H7 (cell line): ENCODE measurements at regions not wholly inside any gene's neighbourhood (a gene's known extent, or its start where the extent isn't known, plus 50 kb on each side); places are given as distances from the start of the nearest gene placed in this dataset.

ENCODE experiments used
- DNase-seq: peaks from one replicate; pipeline ENCODE4 v3.0.0; 2012
- H3K27me3 ChIP-seq: 2 replicates; pipeline ENCODE4 v1.6.0; 2011; ENCODE audit warnings: mild to moderate bottlenecking, low read length; ENCODE audit not compliant: control insufficient read depth, insufficient read depth
- H3K36me3 ChIP-seq: replicated peaks from 2 replicates; pipeline ENCODE4 v1.5.1; 2011; ENCODE audit warnings: low read length; ENCODE audit not compliant: control insufficient read depth, insufficient read depth
- H3K4me3 ChIP-seq: 2 replicates; pipeline ENCODE4 v1.5.1; 2011; ENCODE audit warnings: low read depth, mild to moderate bottlenecking, control low read depth, low read length, moderate library complexity; ENCODE audit not compliant: insufficient read depth

DNA sequence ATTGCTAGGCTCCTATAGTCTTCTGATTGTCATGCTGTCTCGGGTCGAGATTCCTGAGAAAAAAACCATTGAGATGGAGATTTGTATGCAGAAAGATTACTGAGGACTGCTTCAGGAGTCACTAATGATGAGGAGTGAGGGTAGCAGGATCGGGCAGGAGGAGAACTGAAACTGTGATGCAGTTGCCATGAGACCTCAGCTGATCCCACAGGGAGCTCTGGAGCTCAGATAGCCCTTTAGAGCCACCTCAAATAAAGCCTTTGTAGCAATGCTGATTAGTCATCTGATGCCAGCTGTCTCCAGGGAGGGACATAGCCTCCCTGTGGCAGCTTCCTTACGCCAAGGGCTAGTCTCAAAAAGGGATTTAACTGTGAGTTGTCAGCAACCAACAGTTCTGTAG is 256.9 kb downstream of the DMAC1 start:
- Histone ChIP-seq H3K27me3 (no peaks in the 10 kb centered on the region), H3K36me3 (no peaks in the 10 kb centered on the region), H3K4me3 (no peak overlapping the region)
- no peak for DNase-seq

DNA sequence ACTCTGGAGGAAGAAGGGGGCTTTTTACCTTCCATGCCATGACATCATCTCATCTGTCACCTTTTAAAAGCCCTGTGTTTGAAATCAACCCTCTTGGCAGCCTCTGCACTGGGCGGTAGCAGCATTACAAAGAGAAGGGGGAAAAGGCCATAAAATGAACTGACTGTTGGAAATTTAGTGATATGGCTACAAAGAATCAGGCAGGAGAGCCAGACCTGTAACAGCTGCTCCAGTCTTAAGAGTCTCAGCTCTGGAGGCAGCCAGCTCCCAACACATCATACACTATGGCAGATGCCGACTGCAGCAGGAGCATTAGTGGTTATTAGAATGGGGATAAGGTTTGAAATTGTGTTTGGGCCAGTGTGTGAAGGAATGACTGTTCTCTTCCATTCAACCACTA is 257.5 kb downstream of the DMAC1 start:
- Histone ChIP-seq H3K27me3 (no peaks in the 10 kb centered on the region), H3K36me3 (no peaks in the 10 kb centered on the region), H3K4me3 (no peak overlapping the region)
- DNase-seq, result no peak

DNA sequence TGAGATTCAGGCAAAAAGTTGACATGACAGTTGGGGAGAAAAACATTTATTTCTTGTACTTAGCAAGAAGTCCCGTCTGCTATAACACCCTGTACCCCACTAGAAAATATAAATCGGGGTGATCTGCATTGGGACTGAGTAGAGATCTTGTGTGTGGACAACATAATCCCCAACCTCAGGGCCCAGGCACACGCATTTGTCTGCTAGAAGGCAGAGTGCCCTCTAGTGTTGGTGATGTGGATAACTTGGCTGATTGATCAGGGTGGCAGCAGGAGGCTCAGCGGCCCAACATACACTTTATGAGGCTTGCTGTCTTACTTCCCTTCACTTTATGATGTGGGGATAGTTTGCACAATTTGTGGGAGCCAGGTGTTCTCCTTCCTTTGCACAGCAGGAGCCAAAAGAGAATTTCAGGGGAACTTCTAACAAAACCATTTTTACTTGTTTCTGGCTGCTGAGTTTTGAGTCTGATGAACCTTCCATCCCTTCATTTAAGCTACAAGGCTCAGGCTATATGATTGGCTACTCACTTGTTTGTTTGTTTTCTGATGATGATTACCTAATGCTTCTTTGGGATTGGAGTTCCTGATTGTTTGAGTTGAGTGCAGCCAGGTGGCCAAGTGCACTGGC is 263.2 kb downstream of the DMAC1 start:
- no peaks in the 10 kb centered on the region for H3K27me3 ChIP-seq
- peak; percentile 28 for DNase-seq
- H3K4me3 ChIP-seq, result no peak overlapping the region
- no peaks in the 10 kb centered on the region for H3K36me3 ChIP-seq

DNA sequence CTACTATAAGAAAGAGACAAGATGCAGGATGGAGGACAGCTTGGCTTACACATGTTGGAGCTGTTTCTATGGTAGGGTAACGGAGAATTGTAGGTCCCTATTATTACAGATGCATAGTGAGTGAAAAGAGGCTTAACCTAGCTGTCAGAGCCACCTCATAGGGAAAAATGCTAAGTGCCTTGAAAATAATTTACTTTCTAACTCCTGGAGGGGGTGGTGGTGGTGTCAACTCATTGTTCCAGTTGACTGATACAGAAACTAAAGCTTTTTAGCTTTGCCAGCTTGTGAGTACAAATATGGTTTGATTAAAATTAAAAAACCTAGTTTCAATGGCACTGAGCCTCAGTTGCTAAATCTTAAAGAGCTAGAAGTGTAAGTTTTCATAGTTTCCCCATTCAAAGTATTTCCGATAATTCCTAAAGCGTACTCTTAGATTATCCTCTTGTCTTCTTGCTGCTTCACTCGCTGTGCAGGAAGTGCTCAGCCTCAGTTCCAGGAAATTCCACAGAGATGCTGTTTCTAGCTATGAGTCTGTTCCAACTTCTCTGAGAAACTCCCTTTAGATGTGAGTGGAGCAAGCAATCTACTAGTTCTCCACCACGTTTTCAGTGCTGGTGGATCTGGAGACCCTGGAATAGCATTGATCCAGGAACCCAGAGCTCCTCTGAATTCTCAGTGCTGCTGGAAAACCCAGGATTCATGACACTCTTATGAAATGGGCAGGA is 265.2 kb downstream of the DMAC1 start:
- no peak for DNase-seq
- no peaks in the 10 kb centered on the region for H3K36me3 ChIP-seq
- H3K27me3 ChIP-seq, result no peaks in the 10 kb centered on the region
- H3K4me3 ChIP-seq, result no peak overlapping the region

DNA sequence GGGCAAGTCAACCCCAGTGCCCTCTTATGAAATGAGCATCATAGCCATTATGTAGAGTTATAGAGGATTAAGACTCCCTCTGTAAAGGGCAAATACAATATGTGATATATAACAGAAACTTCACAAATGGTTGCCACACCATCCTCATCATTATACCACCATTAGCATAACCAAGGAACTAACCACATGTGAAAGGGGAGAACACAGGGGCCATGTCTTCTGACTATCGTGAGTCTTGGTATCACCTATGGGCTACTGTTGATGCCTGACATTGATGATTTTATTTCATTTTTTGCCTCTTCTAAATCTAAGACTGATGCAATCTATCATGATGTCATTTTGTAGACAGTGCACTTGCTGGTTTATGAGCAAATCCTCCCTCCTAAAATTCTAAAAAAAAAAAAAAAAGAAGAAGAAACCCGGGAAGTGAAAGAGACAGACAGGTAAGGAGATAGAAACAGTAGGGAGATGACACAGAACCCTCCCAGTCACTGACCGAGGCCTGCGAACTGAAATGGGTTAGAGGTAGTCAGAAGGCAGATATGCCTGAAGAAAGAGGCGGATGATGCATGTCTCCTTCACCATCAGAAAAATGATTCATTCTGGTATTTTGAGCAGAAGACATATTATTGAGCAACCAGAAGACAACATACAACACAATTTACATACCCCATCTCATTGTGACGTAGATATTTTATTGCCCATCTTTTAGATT is 266.0 kb downstream of the DMAC1 start:
- H3K4me3 ChIP-seq, result no peak overlapping the region
- H3K27me3 ChIP-seq, result no peaks in the 10 kb centered on the region
- no peak for DNase-seq
- H3K36me3 ChIP-seq, result no peaks in the 10 kb centered on the region

DNA sequence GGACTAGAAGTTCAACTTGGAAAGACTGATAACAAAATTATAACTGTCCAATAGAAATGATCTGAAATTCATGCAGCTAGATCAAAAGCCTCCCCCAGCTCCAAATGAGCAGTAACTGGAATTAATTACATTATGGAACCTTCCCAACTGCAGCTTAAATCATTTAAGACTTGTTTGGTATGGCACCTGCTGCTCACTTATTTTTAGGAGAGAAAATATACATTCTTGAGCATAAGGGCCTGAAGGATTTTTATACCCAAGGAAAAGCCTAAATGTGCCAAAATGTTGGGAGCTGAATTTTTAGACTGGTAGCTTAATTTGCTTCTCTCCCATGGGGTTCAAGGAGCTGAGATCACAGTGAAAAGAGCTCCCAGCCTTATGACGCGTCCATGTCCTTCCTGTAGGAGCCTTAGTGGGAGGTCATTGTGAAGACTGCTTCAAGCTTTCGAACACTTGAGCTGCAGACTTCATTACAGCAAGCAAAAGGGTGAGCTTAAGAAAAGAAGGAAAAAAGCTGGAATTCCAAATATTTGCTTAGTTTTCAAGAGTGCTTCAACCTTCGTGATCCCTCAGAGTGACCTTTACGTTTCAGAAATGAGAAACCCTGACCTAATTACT is 276.0 kb downstream of the DMAC1 start:
- no peak for DNase-seq
- no peak overlapping the region for H3K4me3 ChIP-seq
- no peaks in the 10 kb centered on the region for H3K36me3 ChIP-seq
- no peaks in the 10 kb centered on the region for H3K27me3 ChIP-seq

DNA sequence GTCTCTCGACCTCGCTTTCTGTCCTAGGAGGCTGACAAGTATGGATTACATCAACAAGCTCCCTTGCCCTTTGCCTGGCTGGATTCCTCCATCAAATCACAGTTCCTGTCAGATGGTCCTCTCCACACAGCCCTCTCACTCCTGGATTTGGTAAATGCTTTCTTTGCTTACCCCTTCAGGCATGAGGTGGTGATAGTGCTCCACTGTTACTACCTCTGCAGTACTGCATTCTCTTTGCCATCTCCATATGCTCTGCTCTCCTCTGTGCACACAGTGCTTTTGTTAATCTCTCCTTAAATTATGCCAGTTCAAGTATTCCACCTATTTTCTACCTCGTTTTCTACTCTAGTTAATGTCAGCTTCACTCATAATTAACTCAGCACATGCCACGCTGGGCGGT is 279.2 kb downstream of the DMAC1 start:
- no peak for DNase-seq
- Histone ChIP-seq H3K4me3 (no peak overlapping the region), H3K27me3 (no peaks in the 10 kb centered on the region), H3K36me3 (no peaks in the 10 kb centered on the region)

DNA sequence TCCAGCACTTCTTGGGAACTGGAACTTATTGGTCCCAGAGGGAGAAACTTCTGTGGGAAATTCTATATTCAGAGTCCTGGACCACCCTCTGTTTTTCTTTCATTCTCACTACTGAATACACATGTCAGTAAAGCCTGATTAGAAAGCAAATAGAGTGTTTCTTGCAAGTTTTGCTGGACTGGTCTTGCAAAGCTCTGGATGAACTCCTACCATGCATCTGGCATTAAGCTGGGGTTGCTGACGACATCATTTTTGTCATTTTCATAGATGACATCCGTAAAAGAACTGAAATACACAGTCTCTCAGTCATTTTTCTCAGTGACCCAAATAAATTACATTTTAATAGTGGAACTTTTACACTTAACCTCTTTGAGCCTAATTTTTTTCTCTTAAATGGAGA is 283.2 kb downstream of the DMAC1 start:
- DNase-seq, result no peak
- H3K4me3 ChIP-seq, result no peak overlapping the region
- H3K36me3 ChIP-seq, result no peaks in the 10 kb centered on the region
- no peaks in the 10 kb centered on the region for H3K27me3 ChIP-seq

DNA sequence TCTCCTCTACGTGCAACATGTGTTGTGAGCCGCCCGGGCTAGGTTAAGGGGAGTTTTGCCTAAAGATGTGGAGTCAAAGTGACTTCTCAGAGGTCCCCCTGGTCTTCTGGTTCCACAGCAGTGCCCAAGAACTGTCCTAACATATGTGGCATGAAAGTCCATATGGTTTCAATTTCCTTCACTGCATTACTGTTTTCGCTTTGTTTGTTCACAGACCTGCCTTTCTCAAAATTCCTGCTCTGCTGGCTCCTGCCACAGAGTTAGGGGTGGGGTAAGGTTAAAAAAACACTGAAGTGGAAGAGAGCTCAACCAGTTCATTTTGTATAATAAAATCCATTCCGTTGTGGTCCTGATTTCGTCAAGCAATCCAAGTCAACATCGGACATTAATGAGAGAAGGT is 289.4 kb downstream of the DMAC1 start:
- DNase-seq, result no peak
- Histone ChIP-seq H3K4me3 (no peak overlapping the region), H3K27me3 (no peaks in the 10 kb centered on the region), H3K36me3 (no peaks in the 10 kb centered on the region)

DNA sequence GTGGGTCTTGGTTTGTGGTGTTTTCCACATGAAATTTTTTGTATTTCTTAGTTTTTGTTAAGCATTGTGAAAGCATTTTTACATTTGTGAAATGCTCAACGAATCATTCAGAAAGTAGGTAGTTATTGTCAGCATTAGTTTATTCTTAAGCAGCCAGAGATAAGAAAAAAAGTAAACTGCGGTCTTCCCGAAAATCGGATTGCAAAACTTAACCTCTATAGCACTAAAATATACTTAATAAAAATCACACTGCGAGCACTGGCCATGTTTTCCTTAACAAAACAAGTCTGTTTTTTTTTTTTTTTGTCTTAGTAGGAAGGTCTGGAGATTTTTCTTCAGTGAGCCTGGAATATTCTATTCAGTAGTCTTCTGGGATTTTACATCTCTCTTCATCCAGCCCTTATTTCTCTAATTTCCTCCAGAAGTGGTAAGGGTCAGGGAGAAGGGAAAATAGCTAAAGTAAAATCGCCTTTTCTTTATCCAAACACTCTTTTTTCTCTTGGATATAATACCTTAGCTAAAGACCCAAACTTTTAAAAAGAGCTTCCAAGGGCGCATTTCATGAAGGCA is 289.9 kb downstream of the DMAC1 start:
- no peaks in the 10 kb centered on the region for H3K27me3 ChIP-seq
- H3K4me3 ChIP-seq, result no peak overlapping the region
- no peak for DNase-seq
- no peaks in the 10 kb centered on the region for H3K36me3 ChIP-seq

DNA sequence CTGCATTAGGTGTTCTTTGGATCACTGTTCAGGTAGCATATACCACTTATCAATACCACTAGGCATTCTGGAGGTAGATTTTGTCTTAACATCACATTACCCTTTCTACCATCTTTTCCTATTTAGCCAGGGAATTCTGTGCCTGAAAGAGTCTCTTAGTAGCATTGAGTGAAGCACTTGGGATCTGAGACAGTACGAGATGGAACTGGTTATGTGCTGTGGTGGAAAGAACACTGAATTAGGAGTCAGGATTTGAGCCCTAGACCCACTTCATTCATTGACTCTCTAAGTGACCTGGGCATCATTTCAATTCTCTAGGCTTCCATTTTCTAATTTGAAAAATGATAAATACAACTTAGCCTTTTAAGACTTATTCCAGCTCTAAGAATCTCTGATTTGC is 291.1 kb downstream of the DMAC1 start:
- no peak for DNase-seq
- Histone ChIP-seq H3K4me3 (no peak overlapping the region), H3K36me3 (no peaks in the 10 kb centered on the region), H3K27me3 (no peaks in the 10 kb centered on the region)

DNA sequence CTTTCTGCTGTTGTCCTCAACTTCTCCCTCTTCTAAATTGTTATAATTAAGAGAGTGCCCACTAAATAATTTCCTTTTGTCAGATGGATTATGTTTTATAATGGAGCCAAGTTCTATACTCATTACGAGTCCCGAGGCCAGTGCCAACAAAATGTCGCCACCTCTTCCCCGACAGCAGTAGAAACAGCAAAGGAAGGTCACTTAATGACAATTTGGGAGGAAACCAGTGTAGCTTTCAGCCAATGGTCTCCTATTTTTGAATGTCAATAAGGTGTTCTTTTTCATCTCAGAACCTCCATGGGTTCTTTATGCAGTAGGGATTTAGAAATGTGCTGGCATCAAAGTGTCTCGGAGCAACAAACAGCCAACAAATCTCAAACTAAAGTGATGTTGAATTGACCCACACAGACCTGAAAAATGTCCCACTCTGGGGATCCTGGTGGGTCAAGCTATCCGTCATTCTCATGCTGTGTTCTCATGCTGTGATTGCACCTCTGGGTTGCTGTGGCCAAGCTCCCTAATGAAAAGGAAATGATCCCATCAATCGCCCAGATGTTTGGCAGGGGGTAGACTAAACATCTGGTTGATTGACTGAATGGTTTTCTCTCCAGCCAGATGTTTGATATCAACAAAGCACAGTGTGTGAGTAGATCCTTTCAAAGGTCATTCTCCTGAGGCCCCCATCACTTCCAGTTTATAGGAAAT is 291.9 kb downstream of the DMAC1 start:
- Histone ChIP-seq H3K4me3 (no peak overlapping the region), H3K36me3 (no peaks in the 10 kb centered on the region), H3K27me3 (no peaks in the 10 kb centered on the region)
- no peak for DNase-seq

DNA sequence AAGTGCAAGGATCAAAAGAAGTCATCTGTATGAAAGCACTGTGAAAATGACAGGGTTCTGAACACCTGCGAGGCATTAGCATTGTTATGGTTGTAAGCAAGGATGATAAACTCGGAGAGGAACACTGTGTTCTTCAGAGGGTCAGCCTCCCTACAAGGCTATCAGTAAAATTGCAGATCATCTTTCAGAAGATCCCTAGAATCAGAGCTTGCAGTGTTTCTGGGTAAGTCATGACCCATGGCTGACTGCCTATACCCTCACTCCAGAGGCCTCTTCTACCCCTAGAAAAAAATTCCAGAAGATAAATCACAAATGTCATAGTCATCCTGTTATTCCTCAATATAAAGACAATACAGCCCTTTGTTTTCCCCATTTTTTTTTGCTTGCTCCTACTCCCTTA is 292.6 kb downstream of the DMAC1 start:
- no peak for DNase-seq
- Histone ChIP-seq H3K36me3 (no peaks in the 10 kb centered on the region), H3K4me3 (no peak overlapping the region), H3K27me3 (no peaks in the 10 kb centered on the region)

DNA sequence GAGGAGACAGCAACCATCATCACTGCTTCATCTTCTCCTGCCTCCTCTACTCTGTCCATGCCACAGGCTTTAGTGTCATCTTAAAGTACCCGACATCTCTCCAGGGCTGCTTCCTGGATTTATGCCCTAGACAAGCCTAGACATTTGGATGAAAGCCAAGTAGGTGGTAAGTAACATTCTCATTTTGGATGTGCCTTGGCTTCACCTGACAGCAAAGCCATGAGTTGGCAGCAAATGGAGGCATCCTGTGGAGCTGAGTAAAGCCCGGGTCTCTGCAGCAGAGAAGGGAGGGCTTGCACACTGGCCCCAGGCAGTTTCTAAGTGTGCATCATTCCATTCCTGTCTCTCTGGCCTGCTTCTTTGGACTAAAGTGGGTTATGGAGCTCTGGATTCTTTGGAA is 299.1 kb downstream of the DMAC1 start:
- no peak for DNase-seq
- Histone ChIP-seq H3K36me3 (no peaks in the 10 kb centered on the region), H3K27me3 (no peaks in the 10 kb centered on the region), H3K4me3 (no peak overlapping the region)
